ENCODE measurements at regions not wholly inside any gene's neighbourhood (a gene's known extent, or its start where the extent isn't known, plus 50 kb on each side); places are given as distances from the start of the nearest gene placed in this dataset.
A peak's percentile ranks its signal among the peaks of the same experiment; 100 is the strongest.

- TF ChIP-seq ZKSCAN8 (CRISPR knock-in tag; IDR thresholded peaks at IDR 0.05; ENCODE audit: borderline replicate concordance), result peak; percentile 77; the same call in 1 of the 2 replicates
- 0 out of 2 replicates have a peak, but pooled peaks have one; percentile 32 for TF ChIP-seq MYPOP (CRISPR knock-in tag; IDR thresholded peaks at IDR 0.05)
- no peak for TF ChIP-seq NFE2L2 (IDR thresholded peaks at IDR 0.05; ENCODE audit: low read length)
- no peak for TF ChIP-seq ZNF572 (CRISPR knock-in tag; IDR thresholded peaks at IDR 0.05)
- TF ChIP-seq ZNF530 (CRISPR knock-in tag; IDR thresholded peaks at IDR 0.05; ENCODE audit: low read depth), result no peak
- TF ChIP-seq ZC3H4 (CRISPR knock-in tag; IDR thresholded peaks at IDR 0.05; ENCODE audit: borderline replicate concordance), result no peak
- TF ChIP-seq SIN3A (IDR thresholded peaks at IDR 0.05; ENCODE audit: borderline replicate concordance, low read depth, low read length), result no peak
- no peak for TF ChIP-seq FIP1L1 (IDR thresholded peaks at IDR 0.05; ENCODE audit: borderline replicate concordance, insufficient read depth, low read depth, low read length)
- peak; percentile 91 for TF ChIP-seq ISL2 (CRISPR knock-in tag; IDR thresholded peaks at IDR 0.05)
- TF ChIP-seq CAMTA2 (CRISPR knock-in tag; IDR thresholded peaks at IDR 0.05; ENCODE audit: borderline replicate concordance), result no peak
- no peak for TF ChIP-seq TBP (CRISPR knock-in tag; IDR thresholded peaks at IDR 0.05)
- TF ChIP-seq ZIK1 (CRISPR knock-in tag; IDR thresholded peaks at IDR 0.05; ENCODE audit: borderline replicate concordance, low read depth), result no peak
- TF ChIP-seq ZNF274 (CRISPR knock-in tag; IDR thresholded peaks at IDR 0.05), result no peak
- no peak for TF ChIP-seq DZIP1 (CRISPR knock-in tag; IDR thresholded peaks at IDR 0.05)
- no peak; the same call in 1 of the 2 replicates for TF ChIP-seq ZNF24 (IDR thresholded peaks at IDR 0.05)
- no peak for TF ChIP-seq TMF1 (CRISPR knock-in tag; IDR thresholded peaks at IDR 0.05; ENCODE audit: low read depth)
- no peak for TF ChIP-seq AHR (CRISPR knock-in tag; IDR thresholded peaks at IDR 0.05)
- no peak for TF ChIP-seq ZNF674 (CRISPR knock-in tag; IDR thresholded peaks at IDR 0.05; ENCODE audit: low read depth)
- no peak for TF ChIP-seq NRL (CRISPR knock-in tag; IDR thresholded peaks at IDR 0.05; ENCODE audit: borderline replicate concordance)
- no peak for TF ChIP-seq ZNF737 (CRISPR knock-in tag; IDR thresholded peaks at IDR 0.05; ENCODE audit: borderline replicate concordance)
- no peak for TF ChIP-seq ZNF446 (CRISPR knock-in tag; IDR thresholded peaks at IDR 0.05)
- TF ChIP-seq ZNF136 (CRISPR knock-in tag; IDR thresholded peaks at IDR 0.05; ENCODE audit: low read depth), result peak; percentile 91
- TF ChIP-seq ZNF468 (CRISPR knock-in tag; IDR thresholded peaks at IDR 0.05), result no peak
- TF ChIP-seq ZNF512B (CRISPR knock-in tag; IDR thresholded peaks at IDR 0.05; ENCODE audit: borderline replicate concordance), result 0 out of 2 replicates have a peak, but pooled peaks have one; percentile 5
These were observed 165.3 kb downstream of the ZNF608 start (continued) for GRCh38 chr5:124580925-124581737.
